Tongue (tissue), 1 donor: ENCODE measurements at regions not wholly inside any gene's neighbourhood (a gene's known extent, or its start where the extent isn't known, plus 50 kb on each side); places are given as distances from the start of the nearest gene placed in this dataset.
"Not testable (repeated sequence)": the region's sequence is repeated elsewhere in the genome, so short reads cannot be mapped to it uniquely, and the experiment has no call there.

Experiments
- DNase-seq: peaks from one replicate; pipeline ENCODE4 v3.0.0-alpha.2; 2015

GRCh38 chr1:166626711-166627110 lies 212.6 kb upstream of the POGK start:
- no peak for DNase-seq

DNA sequence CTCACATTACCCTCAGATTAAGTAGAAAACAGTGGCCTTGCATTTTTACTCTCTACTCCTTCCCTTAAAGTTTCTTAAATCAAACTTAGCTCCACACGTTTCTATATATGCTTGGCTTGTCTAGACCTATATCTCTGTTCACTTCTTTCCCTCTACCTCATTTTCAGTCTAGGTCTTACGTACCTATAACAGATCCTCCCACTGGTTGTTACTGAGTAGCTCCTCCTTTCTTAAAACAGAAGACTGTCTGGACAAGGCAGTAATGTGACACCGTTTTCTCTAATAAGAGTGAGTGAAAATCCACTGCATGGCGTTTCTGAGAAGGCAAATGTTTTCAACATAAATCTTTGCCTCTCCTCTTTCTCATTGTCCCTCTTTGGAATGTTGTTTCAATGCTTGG lies 211.7 kb upstream of the POGK start:
- no peak for DNase-seq

DNA sequence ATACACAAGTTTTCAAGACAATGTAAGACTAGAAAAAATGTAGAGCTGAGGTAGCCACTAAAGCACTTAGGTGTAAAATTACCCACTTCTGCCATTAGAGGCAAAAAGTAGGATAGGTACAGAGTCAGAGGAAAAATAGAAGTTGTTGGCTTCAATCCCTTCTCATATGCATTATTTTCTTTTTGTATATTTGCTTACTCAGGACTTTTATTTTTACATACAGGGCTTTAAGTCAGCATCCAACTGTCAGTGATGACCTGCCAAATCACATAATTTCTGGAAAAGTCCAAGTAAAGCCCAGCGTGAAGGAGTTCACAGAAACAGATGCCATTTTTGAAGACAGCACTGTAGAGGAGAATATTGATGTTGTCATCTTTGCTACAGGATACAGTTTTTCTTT lies 211.0 kb upstream of the POGK start:
- DNase-seq, result no peak

DNA sequence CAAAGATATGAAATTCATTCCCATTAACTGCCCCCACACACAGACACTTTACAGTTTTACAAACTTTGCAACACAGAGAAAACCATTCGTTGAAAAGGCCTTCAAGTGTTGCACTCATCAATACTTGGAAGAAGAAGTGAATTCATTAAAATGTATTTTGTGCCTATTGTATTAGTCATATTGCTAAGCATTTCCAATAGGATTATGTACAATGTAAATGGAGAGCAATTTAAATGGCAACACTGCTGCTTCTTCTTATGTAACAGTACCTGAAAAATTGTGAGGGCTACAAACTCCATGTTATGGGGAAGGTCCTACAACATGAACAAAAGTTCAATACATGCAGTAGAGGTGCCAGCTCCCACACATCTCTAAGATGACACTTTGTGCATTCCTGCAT lies 209.3 kb upstream of the POGK start:
- DNase-seq, result no peak

DNA sequence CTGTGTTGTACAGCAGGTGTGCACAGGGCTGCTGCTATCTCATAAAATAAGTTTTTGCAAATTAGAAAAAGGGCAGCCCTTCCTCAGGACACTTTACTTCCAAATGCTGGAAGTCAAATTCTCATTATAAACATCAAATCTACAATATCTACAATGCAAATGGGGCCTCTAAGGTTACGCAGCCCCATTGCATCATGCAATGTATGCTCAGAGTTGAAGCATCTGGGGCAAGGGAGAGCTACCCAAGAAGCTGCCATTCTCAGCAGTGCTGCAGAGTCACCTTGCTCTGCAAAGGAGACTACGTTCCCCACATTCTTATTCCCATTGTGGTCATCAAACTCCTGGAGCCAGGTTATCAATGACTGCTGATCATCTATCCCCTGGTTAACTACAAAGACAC lies 208.9 kb upstream of the POGK start:
- no peak for DNase-seq

- no peak for DNase-seq
These were observed 201.1 kb upstream of the POGK start for GRCh38 chr1:166638137-166638536.

- not testable (repeated sequence) for DNase-seq
These were observed 182.0 kb upstream of the POGK start for GRCh38 chr1:166657228-166657627.

GRCh38 chr1:166666790-166667189 lies 172.5 kb upstream of the POGK start:
- DNase-seq, result not testable (repeated sequence)

- DNase-seq, result not testable (repeated sequence)
These were observed 171.7 kb upstream of the POGK start for GRCh38 chr1:166667600-166667999.

- DNase-seq, result no peak
These were observed 167.6 kb upstream of the POGK start for GRCh38 chr1:166671627-166672026.

DNA sequence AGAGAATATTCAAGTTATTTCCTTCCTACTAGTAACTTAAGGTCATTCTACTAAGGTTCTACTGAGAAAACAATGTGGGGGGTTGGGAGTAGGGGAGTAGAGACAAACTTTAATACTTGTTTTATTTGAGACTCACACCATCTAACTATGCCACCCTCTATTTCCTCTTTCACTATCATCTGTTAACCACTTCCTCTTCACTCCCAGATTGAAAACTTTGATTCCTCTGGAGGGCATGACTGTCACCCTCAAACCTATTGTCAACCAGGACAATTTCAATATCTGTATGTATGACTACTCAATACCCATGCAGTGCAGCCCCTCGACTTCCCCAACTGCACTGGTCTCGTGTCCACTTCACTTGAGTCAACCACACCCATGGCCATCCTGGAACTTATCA lies 165.6 kb upstream of the POGK start:
- no peak for DNase-seq

GRCh38 chr1:166675213-166675612 lies 164.1 kb upstream of the POGK start:
- no peak for DNase-seq

DNA sequence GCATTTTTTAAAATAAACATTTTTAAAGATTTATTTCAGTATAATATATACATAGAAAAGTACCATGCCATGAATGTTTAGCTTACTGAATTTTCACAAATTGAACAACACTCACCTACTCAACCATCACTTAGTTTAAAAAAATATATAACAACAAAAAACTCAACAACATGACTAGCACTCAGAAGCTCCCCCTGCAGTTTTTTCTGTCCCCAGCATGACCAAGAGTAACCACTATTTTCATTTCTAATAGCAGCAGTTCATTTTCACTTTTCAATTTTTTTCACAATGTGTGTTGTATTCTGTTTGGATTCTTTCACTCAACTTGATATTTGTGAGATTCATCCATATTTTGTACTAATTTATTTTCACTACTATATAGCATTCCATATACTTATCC lies 162.3 kb upstream of the POGK start:
- no peak for DNase-seq

DNA sequence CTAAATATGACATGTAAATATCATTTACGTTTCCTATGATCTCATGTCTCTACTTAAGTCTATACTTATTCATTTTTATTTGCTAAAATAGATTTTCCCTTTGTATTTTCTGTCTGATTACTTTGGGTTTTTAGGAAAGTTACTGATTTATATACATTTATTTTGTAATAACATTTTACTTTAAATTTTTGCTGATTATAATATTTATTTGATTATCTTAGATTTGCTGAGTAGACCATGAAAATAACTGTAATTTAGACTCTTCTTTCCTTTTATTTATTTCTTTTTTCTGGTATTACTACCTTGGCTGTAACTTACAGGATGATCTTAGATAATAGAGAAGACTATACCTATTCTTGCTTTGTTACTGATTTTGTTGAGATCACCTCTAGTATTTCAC lies 159.9 kb upstream of the POGK start:
- no peak for DNase-seq

DNA sequence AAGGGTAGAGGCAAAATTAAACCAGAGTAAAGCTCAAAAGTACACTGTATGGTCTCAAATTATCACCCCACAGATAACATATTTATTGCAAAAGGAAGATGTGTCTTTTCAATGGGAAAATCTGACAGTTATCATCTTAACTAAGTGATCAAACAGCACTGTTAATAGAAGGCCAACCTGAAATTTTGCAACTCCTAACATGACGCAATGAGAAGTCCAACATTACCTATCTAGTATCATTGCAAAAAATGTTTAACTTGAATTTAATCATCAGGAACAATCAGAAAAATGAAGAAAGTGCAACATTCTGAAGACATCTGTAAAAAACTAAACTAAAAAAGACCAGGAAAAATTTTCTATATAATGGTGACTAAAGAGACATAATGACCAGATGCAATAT lies 156.7 kb upstream of the POGK start:
- DNase-seq, result no peak

DNA sequence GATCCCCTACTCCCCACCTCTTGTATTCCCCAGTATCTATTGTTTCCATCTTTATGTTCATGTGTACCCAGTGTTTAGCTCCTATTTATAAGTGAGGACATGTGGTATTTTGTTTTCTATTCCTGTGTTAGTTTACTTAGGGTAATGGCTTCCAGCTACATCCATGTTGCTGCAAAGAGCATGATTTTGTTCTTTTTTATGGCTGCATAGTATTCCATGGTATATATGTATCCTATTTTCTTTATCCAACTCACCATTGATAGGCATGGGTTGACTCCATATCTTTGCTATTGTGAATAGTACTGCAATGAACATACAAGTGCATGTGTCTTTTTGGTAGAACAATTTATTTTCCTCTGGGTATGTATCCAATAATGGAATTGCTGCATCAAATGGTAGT lies 154.6 kb upstream of the POGK start:
- not testable (repeated sequence) for DNase-seq

GRCh38 chr1:166685200-166685599 lies 154.1 kb upstream of the POGK start:
- DNase-seq, result no peak

- DNase-seq, result not testable (repeated sequence)
These were observed 153.4 kb upstream of the POGK start for GRCh38 chr1:166685891-166686290.

DNA sequence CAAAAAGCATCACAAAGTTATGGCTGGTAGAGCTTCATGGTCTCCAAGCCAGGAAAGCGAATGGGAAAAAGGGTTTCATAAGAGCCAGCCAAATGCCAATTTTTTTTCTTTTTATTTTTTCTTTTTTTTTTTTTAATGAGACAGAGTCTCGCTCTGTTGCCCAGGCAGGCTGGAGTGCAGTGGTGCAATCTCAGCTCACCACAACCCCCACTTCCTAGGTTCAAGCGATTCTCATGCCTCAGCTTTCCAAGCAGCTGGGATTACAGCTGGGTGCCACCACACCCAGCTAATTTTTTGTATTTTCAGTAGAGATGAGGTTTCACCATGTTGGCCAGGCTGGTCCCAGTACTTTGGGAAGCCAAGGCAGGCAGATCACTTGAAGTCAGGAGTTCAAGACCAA lies 148.7 kb upstream of the POGK start:
- DNase-seq, result not testable (repeated sequence)

- DNase-seq, result no peak
These were observed 147.8 kb upstream of the POGK start for GRCh38 chr1:166691476-166691875.

DNA sequence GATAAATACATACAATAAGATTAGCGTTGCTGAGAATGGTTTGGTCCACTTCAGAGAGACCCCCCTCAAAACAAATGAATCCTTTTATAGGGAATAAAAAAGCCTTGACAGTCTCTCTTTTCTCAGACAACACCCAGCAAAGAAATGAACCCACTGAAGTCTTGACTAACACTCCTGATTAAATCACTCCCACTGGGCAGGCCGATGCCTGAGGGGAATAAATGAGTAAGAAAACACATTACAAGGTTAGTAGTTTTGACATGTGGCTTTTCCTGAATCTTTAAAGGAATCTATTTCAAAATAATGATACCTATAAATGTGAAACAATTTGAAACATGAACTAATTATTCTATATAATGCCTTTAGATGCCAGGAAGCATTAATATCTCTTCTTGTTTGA lies 146.9 kb upstream of the POGK start:
- no peak for DNase-seq

DNA sequence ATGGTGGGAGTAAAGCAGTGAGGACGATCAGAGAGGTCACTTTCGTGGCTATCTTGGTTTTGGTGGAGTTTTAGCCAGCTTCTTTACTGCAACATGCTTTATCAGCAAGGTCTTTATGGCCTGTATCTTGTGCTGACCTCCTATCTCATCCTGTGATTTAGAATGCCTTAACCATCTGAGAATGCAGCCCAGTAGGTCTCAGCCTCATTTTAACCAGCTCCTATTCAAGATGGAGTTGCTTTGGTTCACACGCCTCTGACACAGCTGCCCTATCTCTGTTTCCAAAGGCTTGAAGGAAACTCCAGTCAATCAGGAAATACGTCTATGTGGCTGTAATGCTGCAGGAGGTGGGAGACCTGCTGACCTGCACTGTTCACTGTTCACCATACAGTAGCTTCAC lies 146.1 kb upstream of the POGK start:
- no peak for DNase-seq

DNA sequence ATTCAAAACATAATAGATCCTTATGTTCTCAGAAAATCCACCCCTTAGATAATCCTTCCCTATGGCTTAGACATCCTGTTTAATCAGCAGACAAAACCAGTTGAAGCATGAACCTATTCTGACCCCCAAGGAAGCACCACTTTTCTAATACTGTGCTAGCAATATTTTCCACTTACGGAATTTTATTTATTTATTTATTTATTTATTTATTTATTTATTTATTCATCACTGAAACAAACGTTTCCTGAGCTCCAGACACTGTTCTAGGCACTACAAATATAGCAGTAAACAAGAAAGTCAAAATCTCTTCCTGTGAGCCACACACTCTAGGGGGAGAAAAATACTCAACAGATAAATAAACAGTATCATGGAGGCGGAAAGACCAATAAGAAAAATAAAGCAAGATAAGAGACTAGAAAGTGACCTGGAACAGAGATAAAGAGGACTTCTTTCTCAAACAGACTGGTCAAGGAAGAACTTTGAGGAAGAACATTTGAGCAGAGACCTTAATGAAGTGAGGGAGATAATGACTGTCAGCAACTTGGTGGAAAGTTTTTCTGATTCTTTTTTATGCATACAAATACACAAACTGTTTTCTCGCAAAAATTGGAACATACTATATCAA lies 145.5 kb upstream of the POGK start:
- no peak for DNase-seq

- DNase-seq, result peak; percentile 9
These were observed 144.2 kb upstream of the POGK start for GRCh38 chr1:166695115-166695514.

DNA sequence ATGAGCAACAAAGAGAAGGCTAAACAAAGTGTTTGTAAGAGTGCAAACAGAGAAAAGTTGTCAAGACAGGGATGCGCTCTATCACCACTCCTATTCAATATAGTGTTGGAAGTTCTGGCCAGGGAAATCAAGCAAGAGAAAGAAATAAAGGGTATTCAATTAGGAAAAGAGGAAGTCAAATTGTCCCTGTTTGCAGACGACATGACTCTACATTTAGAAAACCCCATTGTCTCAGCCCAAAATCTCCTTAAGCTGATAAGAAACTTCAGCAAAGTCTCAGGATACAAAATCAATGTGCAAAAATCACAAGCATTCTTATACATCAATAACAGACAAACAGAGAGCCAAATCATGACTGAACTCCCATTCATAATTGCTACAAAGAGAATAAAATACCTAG lies 143.4 kb upstream of the POGK start:
- not testable (repeated sequence) for DNase-seq
